Panc1 (cell line): ENCODE measurements at regions not wholly inside any gene's neighbourhood (a gene's known extent, or its start where the extent isn't known, plus 50 kb on each side); places are given as distances from the start of the nearest gene placed in this dataset.

Experiments used
- CTCF ChIP-seq: fragments of 450-650 bp; IDR thresholded peaks from 2 replicates; pipeline ENCODE4 v1.5.1; 2017; ENCODE audit warnings: mild to moderate bottlenecking
- POLR2AphosphoS5 ChIP-seq: IDR thresholded peaks from 2 replicates; pipeline ENCODE4 v1.6.1; 2012; ENCODE audit warnings: mild to moderate bottlenecking, low read depth, low read length, moderate library complexity
- SIN3A ChIP-seq: IDR thresholded peaks from 2 replicates; pipeline ENCODE4 v1.6.1; 2012; ENCODE audit warnings: low read depth, mild to moderate bottlenecking, low read length, moderate library complexity, borderline replicate concordance; ENCODE audit not compliant: insufficient read depth

GRCh38 chr17:6325741-6326140, 109.2 kb downstream of the AIPL1 start:
- TF ChIP-seq CTCF (no peak), POLR2AphosphoS5 (no peak), SIN3A (no peak)
